Endothelial cell of umbilical vein (primary cell): ENCODE measurements at regions not wholly inside any gene's neighbourhood (a gene's known extent, or its start where the extent isn't known, plus 50 kb on each side); places are given as distances from the start of the nearest gene placed in this dataset.

ENCODE experiments used
- BruUV-seq: library from RNA; stranded (reverse); fragments of 400-500 nt; replicated peaks from 2 replicates; lab custom pipeline; 2021; lab: Mats Ljungman, UMichigan
- CTCF ChIA-PET: fragments of 300-600, 350-600 bp; sonication (Branson Sonifier 250); formaldehyde crosslinking; loops from one replicate; lab custom pipeline; 2021; ENCODE audit warnings: antibody characterized with exemption, inconsistent platforms; lab: Charles Lee
- POLR2A ChIA-PET: fragments of 300-600, 350-600 bp; sonication (Branson Sonifier 250); formaldehyde crosslinking; loops from one replicate; lab custom pipeline; 2021; ENCODE audit warnings: antibody characterized with exemption, inconsistent platforms; lab: Charles Lee
- DNase-seq: peaks from one replicate; pipeline ENCODE4 v3.0.0-alpha.2; 2011; ENCODE audit warnings: low read depth, low spot score
- FAIRE-seq: peaks from 2 replicates; lab custom pipeline; 2011; peaks lifted over from hg19 to GRCh38; lab: Jason Lieb, UNC
- H2AFZ ChIP-seq: 2 replicates; pipeline ENCODE4 v1.6.0; 2012; ENCODE audit warnings: low read depth, low read length, control low read depth, inconsistent platforms
- H3K27ac ChIP-seq: 2 replicates; pipeline ENCODE4 v1.5.1; 2011; ENCODE audit warnings: low read depth, mild to moderate bottlenecking, control low read depth, low read length, moderate library complexity; ENCODE audit not compliant: insufficient read depth
- H3K27me3 ChIP-seq, 2 experiments: 2 replicates each; pipeline versions ENCODE4 v1.6.0 to v1.6.1; 2011; ENCODE audit warnings: low read length in 2 of 2, mixed read lengths in 1 of 2; ENCODE audit not compliant: control insufficient read depth in 2 of 2, insufficient read depth in 2 of 2
- H3K36me3 ChIP-seq, 2 experiments: 2 replicates in 1 of 2; 3 replicates in 1 of 2; pipeline ENCODE4 v1.5.1; 2011; ENCODE audit warnings: low read length in 2 of 2, mild to moderate bottlenecking in 1 of 2, moderate library complexity in 1 of 2; ENCODE audit not compliant: control insufficient read depth in 2 of 2, insufficient read depth in 2 of 2; ENCODE audit errors: extremely low read depth in 1 of 2
- H3K4me1 ChIP-seq: 3 replicates; pipeline ENCODE4 v1.5.1; 2011; ENCODE audit warnings: mild to moderate bottlenecking, low read length; ENCODE audit not compliant: control insufficient read depth, insufficient read depth; ENCODE audit errors: extremely low read depth
- H3K4me2 ChIP-seq: 2 replicates; pipeline ENCODE4 v1.6.1; 2011; ENCODE audit warnings: low read length, control low read depth, mixed read lengths; ENCODE audit not compliant: insufficient read depth
- H3K4me3 ChIP-seq, 3 experiments: fragments of 200-600 bp in 1 of 3; sonication (generic), shearing (Covaris generic) in 1 of 3; replicated peaks in 1 of 3; 2 replicates each; pipeline ENCODE4 v1.5.1; 2011 to 2016; ENCODE audit warnings: control low read depth in 3 of 3, low read length in 3 of 3, mild to moderate bottlenecking in 2 of 3, inconsistent platforms in 1 of 3, low read depth in 1 of 3, moderate library complexity in 1 of 3; ENCODE audit not compliant: insufficient read depth in 1 of 3
- H3K79me2 ChIP-seq: 2 replicates; pipeline ENCODE4 v1.6.0; 2012; ENCODE audit warnings: low read length, inconsistent platforms; ENCODE audit not compliant: control insufficient read depth, insufficient read depth
- H3K9ac ChIP-seq: replicated peaks from 2 replicates; pipeline ENCODE3; 2011; ENCODE audit warnings: low read length, control low read depth; ENCODE audit not compliant: insufficient read depth; ENCODE audit errors: extremely low read depth
- H3K9me1 ChIP-seq: replicated peaks from 3 replicates; pipeline ENCODE4 v1.6.0; 2011; ENCODE audit warnings: mild to moderate bottlenecking, low read length; ENCODE audit not compliant: control insufficient read depth, insufficient read depth; ENCODE audit errors: extremely low read depth
- H3K9me3 ChIP-seq: replicated peaks from 2 replicates; pipeline ENCODE4 v1.5.1; 2012; ENCODE audit warnings: low read length, inconsistent platforms; ENCODE audit not compliant: control insufficient read depth, insufficient read depth
- H4K20me1 ChIP-seq: replicated peaks from 2 replicates; pipeline ENCODE3; 2011; ENCODE audit warnings: mild to moderate bottlenecking, low read length; ENCODE audit not compliant: control insufficient read depth, insufficient read depth; ENCODE audit errors: extremely low read depth
- EZH2 ChIP-seq: IDR thresholded peaks from 2 replicates; pipeline ENCODE4 v1.6.1; 2012; ENCODE audit warnings: borderline replicate concordance, low read depth, mild to moderate bottlenecking, moderate library complexity, low read length, inconsistent platforms; ENCODE audit not compliant: severe bottlenecking
- FOS ChIP-seq: IDR thresholded peaks from 2 replicates; pipeline ENCODE4 v1.6.1; 2011; ENCODE audit warnings: mild to moderate bottlenecking, low read length, moderate library complexity, borderline replicate concordance; ENCODE audit not compliant: insufficient read depth
- GATA2 ChIP-seq: IDR thresholded peaks from 2 replicates; pipeline ENCODE4 v1.7.0; 2011; ENCODE audit warnings: low read depth, mild to moderate bottlenecking, moderate library complexity, mixed read lengths, low read length; ENCODE audit not compliant: insufficient read length, insufficient read depth
- JUN ChIP-seq: IDR thresholded peaks from 2 replicates; pipeline ENCODE4 v1.6.1; 2011; ENCODE audit warnings: borderline replicate concordance, low read depth; ENCODE audit not compliant: insufficient read length, insufficient read depth
- MAX ChIP-seq: IDR thresholded peaks from 2 replicates; pipeline ENCODE4 v1.6.1; 2011; ENCODE audit not compliant: insufficient read depth, insufficient read length
- MYC ChIP-seq: IDR thresholded peaks from one replicate; pipeline ENCODE4 v1.6.1; 2011; ENCODE audit warnings: mild to moderate bottlenecking, low read depth, low read length
- POLR2A ChIP-seq: IDR thresholded peaks from 2 replicates; pipeline ENCODE4 v1.6.1; 2012; ENCODE audit warnings: low read depth, mild to moderate bottlenecking, control low read depth, low read length
- POLR2AphosphoS5 ChIP-seq: IDR thresholded peaks from 2 replicates; pipeline ENCODE4 v1.6.1; 2012; ENCODE audit warnings: low read depth, mild to moderate bottlenecking, control low read depth, low read length, moderate library complexity; ENCODE audit not compliant: insufficient read depth
- dilution Hi-C: fragments of 300-500 bp; cut with MboI; formaldehyde crosslinking; loops from one replicate; pipeline ENCODE4 v1.15.0; 2019; ENCODE audit warnings: low sequenced_read_pairs; ENCODE audit not compliant: extremely low pct_ligation_motif_present
- intact Hi-C: fragments of 100-400 bp; cut with micrococcal nuclease; formaldehyde crosslinking; loops from one replicate; pipeline ENCODE4 v1.10.0; 2022
- TF ChIP-seq, protein P1 (sequence below), 2 donors: IDR thresholded peaks; 1 replicate in 1 of 2; 2 replicates in 1 of 2; pipeline ENCODE4 v1.5.1; 2011; ENCODE audit warnings: low read length in 2 of 2, mild to moderate bottlenecking in 2 of 2, moderate library complexity in 2 of 2, control low read depth in 1 of 2, inconsistent platforms in 1 of 2, low read depth in 1 of 2; ENCODE audit not compliant: insufficient read depth in 1 of 2; ENCODE audit errors: extremely low read depth in 1 of 2

- no peak overlapping the region for H3K4me3 ChIP-seq
- DNase-seq (no peak), FAIRE-seq (no peak)
- no peak overlapping the region for H3K9ac ChIP-seq
- TF ChIP-seq POLR2A (no peak), GATA2 (no peak), MYC (no peak), FOS (no peak), MAX (no peak), POLR2AphosphoS5 (no peak), EZH2 (no peak), JUN (no peak)
- TF ChIP-seq, protein P1, sequence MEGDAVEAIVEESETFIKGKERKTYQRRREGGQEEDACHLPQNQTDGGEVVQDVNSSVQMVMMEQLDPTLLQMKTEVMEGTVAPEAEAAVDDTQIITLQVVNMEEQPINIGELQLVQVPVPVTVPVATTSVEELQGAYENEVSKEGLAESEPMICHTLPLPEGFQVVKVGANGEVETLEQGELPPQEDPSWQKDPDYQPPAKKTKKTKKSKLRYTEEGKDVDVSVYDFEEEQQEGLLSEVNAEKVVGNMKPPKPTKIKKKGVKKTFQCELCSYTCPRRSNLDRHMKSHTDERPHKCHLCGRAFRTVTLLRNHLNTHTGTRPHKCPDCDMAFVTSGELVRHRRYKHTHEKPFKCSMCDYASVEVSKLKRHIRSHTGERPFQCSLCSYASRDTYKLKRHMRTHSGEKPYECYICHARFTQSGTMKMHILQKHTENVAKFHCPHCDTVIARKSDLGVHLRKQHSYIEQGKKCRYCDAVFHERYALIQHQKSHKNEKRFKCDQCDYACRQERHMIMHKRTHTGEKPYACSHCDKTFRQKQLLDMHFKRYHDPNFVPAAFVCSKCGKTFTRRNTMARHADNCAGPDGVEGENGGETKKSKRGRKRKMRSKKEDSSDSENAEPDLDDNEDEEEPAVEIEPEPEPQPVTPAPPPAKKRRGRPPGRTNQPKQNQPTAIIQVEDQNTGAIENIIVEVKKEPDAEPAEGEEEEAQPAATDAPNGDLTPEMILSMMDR (IDR thresholded peaks at IDR 0.05; ENCODE audit: extremely low read depth in 1 of 2, insufficient read depth in 1 of 2, low read depth in 1 of 2, low read length in 2 of 2), result no peak
- no peaks in the 10 kb centered on the region for H3K4me1 ChIP-seq
- BruUV-seq, result no TSS peak
- no peak overlapping the region for H2AFZ ChIP-seq
- H3K79me2 ChIP-seq, result no peaks in the 10 kb centered on the region
- no peaks in the 10 kb centered on the region for H4K20me1 ChIP-seq
- no peaks in the 10 kb centered on the region for H3K36me3 ChIP-seq
- CTCF ChIA-PET, result no interaction called here
- dilution Hi-C loops, result no loop called here
- no peak overlapping the region for H3K27ac ChIP-seq
- intact Hi-C loops, result no loop called here
- H3K9me1 ChIP-seq, result no peaks in the 10 kb centered on the region
- H3K4me2 ChIP-seq, result no peak overlapping the region
- H3K27me3 ChIP-seq, result no peaks in the 10 kb centered on the region
- POLR2A ChIA-PET, result no interaction called here
- no peaks in the 10 kb centered on the region for H3K9me3 ChIP-seq
Observed at GRCh38 chr1:242703467-242703866, 179.0 kb upstream of the PLD5 start.
